VCaP (cell line): ENCODE measurements at regions not wholly inside any gene's neighbourhood (a gene's known extent, or its start where the extent isn't known, plus 50 kb on each side); places are given as distances from the start of the nearest gene placed in this dataset.

Experiments
- H3K27ac ChIP-seq: fragments of 450-650 bp; 2 replicates; pipeline ENCODE4 v1.5.1; 2017
- CTCF ChIP-seq: fragments of 450-650 bp; conservative IDR thresholded peaks from 2 replicates; pipeline ENCODE4 v1.5.1; 2017; ENCODE audit warnings: mild to moderate bottlenecking, moderate library complexity

DNA sequence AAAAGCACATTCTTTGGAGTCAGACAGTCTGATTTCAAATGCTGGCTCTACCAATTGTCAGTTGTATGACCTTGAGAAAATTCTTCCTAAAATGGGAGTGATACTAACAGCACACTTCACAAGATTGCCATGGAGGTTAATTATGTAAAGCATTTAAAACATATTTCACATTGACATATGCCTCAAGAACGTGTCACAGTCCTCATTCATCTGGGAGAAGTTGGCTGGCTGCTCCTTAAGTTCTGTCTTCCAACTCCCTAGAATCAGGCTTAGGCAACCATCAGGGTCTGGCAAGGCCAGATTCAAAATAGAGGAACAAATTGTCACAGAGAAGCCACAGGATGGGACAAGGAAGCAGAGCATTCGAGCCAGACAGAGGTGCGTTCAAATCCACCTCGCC, 228.0 kb upstream of the RND3 start:
- TF ChIP-seq CTCF: no peak

DNA sequence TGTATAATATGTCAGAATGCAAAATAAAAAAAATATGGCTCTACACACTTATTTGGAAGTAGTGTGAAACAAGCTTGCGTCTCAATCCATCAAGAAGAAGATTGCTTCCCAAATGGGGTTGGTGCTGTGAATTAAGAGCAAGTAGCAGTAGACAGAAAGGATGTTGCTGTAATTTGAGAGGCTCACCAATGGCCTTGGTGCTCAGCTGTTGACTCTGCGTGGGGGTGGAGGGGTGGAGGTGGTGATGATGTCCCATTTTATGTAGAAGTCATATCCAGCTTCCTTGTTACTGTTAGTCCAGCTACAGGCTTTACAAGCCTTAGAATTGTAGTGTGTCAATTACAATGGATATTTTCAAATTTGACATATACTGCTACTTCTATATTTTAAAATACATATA, 223.4 kb upstream of the RND3 start:
- H3K27ac ChIP-seq: no peak overlapping the region
- TF ChIP-seq CTCF: no peak

More for the DNA sequence above, 228.0 kb upstream of the RND3 start:
- H3K27ac ChIP-seq: no peak overlapping the region

DNA sequence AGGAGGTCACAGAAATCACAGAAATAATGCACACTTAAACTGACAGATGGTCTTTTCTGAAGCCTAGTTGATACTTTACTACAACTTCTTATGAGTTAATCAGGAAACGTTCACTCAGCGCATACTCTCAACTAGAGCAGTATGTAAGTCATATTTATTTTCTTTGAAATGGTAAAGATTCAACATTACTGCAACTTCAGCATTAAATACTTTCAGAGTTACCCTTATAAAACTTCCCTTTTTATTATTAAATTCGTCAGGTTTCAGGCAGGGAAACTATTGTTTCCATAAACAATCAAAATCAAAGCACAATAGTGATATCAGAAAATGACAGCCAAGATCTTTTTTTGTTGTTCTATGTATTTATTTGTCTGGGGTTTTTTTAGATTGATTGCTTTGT, 222.6 kb upstream of the RND3 start:
- no peak for TF ChIP-seq CTCF
- H3K27ac ChIP-seq: no peak overlapping the region

- H3K27ac ChIP-seq: no peak overlapping the region
- no peak for TF ChIP-seq CTCF
Observed at GRCh38 chr2:150706561-150706960, 219.1 kb upstream of the RND3 start.

DNA sequence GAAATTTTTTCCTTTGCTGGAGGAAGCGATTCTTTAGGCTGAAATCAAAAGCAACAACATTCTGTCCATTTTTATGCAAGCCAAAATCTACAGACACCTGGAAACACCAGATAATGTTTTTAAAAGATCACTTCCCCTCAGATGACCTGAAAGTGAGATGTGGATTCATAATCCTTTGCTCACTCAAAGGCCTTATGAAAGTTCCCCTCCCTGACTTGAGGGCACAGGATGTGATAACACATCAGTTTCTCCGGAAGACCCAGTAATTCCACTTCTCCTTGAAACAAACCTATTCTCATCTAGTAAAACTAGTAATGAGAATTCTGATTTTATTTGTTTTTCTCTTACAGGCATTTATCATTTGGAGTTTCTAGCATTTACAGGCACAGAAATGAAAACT, 218.3 kb upstream of the RND3 start:
- no peak overlapping the region; the same call in 1 of the 2 replicates for H3K27ac ChIP-seq
- TF ChIP-seq CTCF: no peak

DNA sequence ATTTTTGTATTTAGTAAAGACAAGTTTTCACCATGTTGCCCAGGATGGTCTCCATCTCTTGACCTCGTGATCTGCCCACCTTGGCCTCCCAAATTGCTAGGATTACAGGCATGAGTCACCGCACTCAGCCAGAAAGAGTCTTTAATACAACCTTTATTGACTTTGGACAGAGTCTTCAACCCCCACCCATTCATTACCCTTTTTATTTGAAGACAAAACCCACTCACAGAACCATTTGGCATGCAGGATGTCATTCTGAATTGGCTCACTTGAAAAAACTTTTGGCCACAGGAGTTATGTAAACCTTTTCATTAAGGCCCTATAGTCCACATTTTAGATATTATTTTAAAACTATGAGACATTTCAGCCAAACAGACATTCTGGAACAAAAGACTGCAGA, 217.9 kb upstream of the RND3 start:
- TF ChIP-seq CTCF: no peak
- no peak overlapping the region; the same call in 1 of the 2 replicates for H3K27ac ChIP-seq

- no peak overlapping the region for H3K27ac ChIP-seq
- TF ChIP-seq CTCF: no peak
Observed at GRCh38 chr2:150702791-150703190, 215.3 kb upstream of the RND3 start.
